Sigmoid colon (tissue), 4 donors: ENCODE measurements at regions not wholly inside any gene's neighbourhood (a gene's known extent, or its start where the extent isn't known, plus 50 kb on each side); places are given as distances from the start of the nearest gene placed in this dataset.

Source experiments
- CTCF ChIP-seq, 4 experiments: fragments of 450-650 bp in 3 of 4; fragments of 200-600 bp in 1 of 4; IDR thresholded peaks; one replicate each; pipeline ENCODE4 v1.5.1; 2016 to 2019; ENCODE audit warnings: antibody characterized with exemption in 4 of 4, mild to moderate bottlenecking in 3 of 4, moderate library complexity in 2 of 4
- EP300 ChIP-seq, 4 donors: sonication (generic); formaldehyde crosslinking; IDR thresholded peaks; one replicate each; pipeline ENCODE4 v1.6.1; 2017; ENCODE audit warnings: antibody characterized with exemption in 4 of 4
- POLR2A ChIP-seq, 2 donors: fragments of 450-650 bp; IDR thresholded peaks; one replicate each; pipeline ENCODE4 v1.6.1; 2016; ENCODE audit warnings: antibody characterized with exemption in 2 of 2, mild to moderate bottlenecking in 2 of 2, moderate library complexity in 2 of 2
- POLR2AphosphoS5 ChIP-seq, 4 donors: sonication (generic); formaldehyde crosslinking; IDR thresholded peaks; one replicate each; pipeline ENCODE4 v1.6.1; 2017; ENCODE audit warnings: antibody characterized with exemption in 4 of 4

- no peak for TF ChIP-seq CTCF (IDR thresholded peaks at IDR 0.05)
- no peak for TF ChIP-seq POLR2A (IDR thresholded peaks at IDR 0.05)
- no peak for TF ChIP-seq POLR2AphosphoS5 (IDR thresholded peaks at IDR 0.05)
- no peak for TF ChIP-seq EP300 (IDR thresholded peaks at IDR 0.05)
Measured at GRCh38 chr13:110824702-110825300, 90.1 kb downstream of the ANKRD10 start.
